ENCODE measurements at regions not wholly inside any gene's neighbourhood (a gene's known extent, or its start where the extent isn't known, plus 50 kb on each side); places are given as distances from the start of the nearest gene placed in this dataset.

GRCh38 chr11:119885861-119886567, 157.0 kb upstream of the NECTIN1 start:
- DNase-seq (ENCODE audit: low spot score), result no peak
- CTCF ChIA-PET (ENCODE audit: low intra/inter-chr PET ratio, low total read pairs), result no interaction called here
- Histone ChIP-seq H3K79me2 (ENCODE audit: insufficient read depth, low read length) (no peaks in the 10 kb centered on the region), H3K36me3 (replicated peaks in 1 of 2; ENCODE audit: control insufficient read depth in 1 of 2, insufficient read depth in 2 of 2, low read length in 2 of 2) (no peaks in the 10 kb centered on the region), H3K9ac (ENCODE audit: insufficient read depth, low read depth, low read length) (no peak overlapping the region), H3K27me3 (ENCODE audit: control insufficient read depth in 1 of 2, insufficient read depth in 2 of 2, low read length in 2 of 2) (peaks cover 0 to 39% of the 10 kb centered on the region in 2 experiments; a peak in 2 of 5 replicates), H3K27ac (ENCODE audit: extremely low read length, insufficient read depth, low read length) (no peak overlapping the region), H3K4me3 (replicated peaks in 1 of 3; ENCODE audit: insufficient read depth in 1 of 3, low read depth in 2 of 3, low read length in 3 of 3) (no peak overlapping the region), H2AFZ (ENCODE audit: low read length) (no peak overlapping the region), H3K4me2 (ENCODE audit: low read depth, low read length) (no peak overlapping the region), H3K9me3 (ENCODE audit: low read length) (no peaks in the 10 kb centered on the region), H4K20me1 (ENCODE audit: insufficient read depth, low read length) (no peaks in the 10 kb centered on the region), H3K4me1 (ENCODE audit: insufficient read depth, low read length) (no peaks in the 10 kb centered on the region)
- in situ Hi-C loops (cut with HindIII; ENCODE audit: extremely low pct_ligation_motif_present, low pct_unique_long_range_greater_than_20kb) (no loop called here), intact Hi-C loops (cut with micrococcal nuclease; ENCODE audit: unreplicated experiment) (no loop called here)
- ATAC-seq, result no peak
- BruUV-seq (replicated peaks), result no TSS peak
- no peak for TF ChIP-seq ZNF503 (CRISPR knock-in tag; IDR thresholded peaks at IDR 0.05)
- no peak for TF ChIP-seq TEAD3 (CRISPR knock-in tag; optimal IDR thresholded peaks at IDR 0.05; ENCODE audit: borderline replicate concordance)
- TF ChIP-seq ZNF570 (CRISPR knock-in tag; IDR thresholded peaks at IDR 0.05; ENCODE audit: borderline replicate concordance), result no peak
- 22% methylated on average over 5 of the region's 5 CpGs for WGBS (ENCODE audit: low lambda C conversion rate)
- FAIRE-seq, result no peak
- POLR2A ChIA-PET, result no interaction called here

- CTCF ChIA-PET (ENCODE audit: low intra/inter-chr PET ratio, low total read pairs), result no interaction called here
- FAIRE-seq (no peak), DNase-seq (ENCODE audit: low spot score) (no peak), ATAC-seq (no peak)
- Histone ChIP-seq H3K36me3 (replicated peaks in 1 of 2; ENCODE audit: control insufficient read depth in 1 of 2, insufficient read depth in 2 of 2, low read length in 2 of 2) (no peaks in the 10 kb centered on the region), H2AFZ (ENCODE audit: low read length) (no peak overlapping the region), H4K20me1 (ENCODE audit: insufficient read depth, low read length) (no peaks in the 10 kb centered on the region), H3K79me2 (ENCODE audit: insufficient read depth, low read length) (no peaks in the 10 kb centered on the region), H3K4me2 (ENCODE audit: low read depth, low read length) (no peak overlapping the region), H3K9ac (ENCODE audit: insufficient read depth, low read depth, low read length) (no peak overlapping the region), H3K4me1 (ENCODE audit: insufficient read depth, low read length) (no peaks in the 10 kb centered on the region), H3K27ac (ENCODE audit: extremely low read length, insufficient read depth, low read length) (no peak overlapping the region), H3K4me3 (replicated peaks in 1 of 3; ENCODE audit: insufficient read depth in 1 of 3, low read depth in 2 of 3, low read length in 3 of 3) (no peak overlapping the region), H3K9me3 (ENCODE audit: low read length) (no peaks in the 10 kb centered on the region), H3K27me3 (ENCODE audit: control insufficient read depth in 1 of 2, insufficient read depth in 2 of 2, low read length in 2 of 2) (peaks cover 0 to 34% of the 10 kb centered on the region in 2 experiments; a peak in 2 of 5 replicates)
- BruUV-seq (replicated peaks), result no TSS peak
- in situ Hi-C loops (cut with HindIII; ENCODE audit: extremely low pct_ligation_motif_present, low pct_unique_long_range_greater_than_20kb), result no loop called here
- intact Hi-C loops (cut with micrococcal nuclease; ENCODE audit: unreplicated experiment), result no loop called here
- 0% methylated on average over 5 of the region's 5 CpGs for WGBS (ENCODE audit: low lambda C conversion rate)
- POLR2A ChIA-PET, result no interaction called here
- TF ChIP-seq ZNF792 (CRISPR knock-in tag; IDR thresholded peaks at IDR 0.05), result no peak
- no peak for TF ChIP-seq ZFP62 (CRISPR knock-in tag; IDR thresholded peaks at IDR 0.05)
- TF ChIP-seq MTA3 (CRISPR knock-in tag; IDR thresholded peaks at IDR 0.05), result no peak
- no peak for TF ChIP-seq ONECUT2 (CRISPR knock-in tag; IDR thresholded peaks at IDR 0.05)
- TF ChIP-seq ZNF12 (CRISPR knock-in tag; IDR thresholded peaks at IDR 0.05), result no peak
- no peak for TF ChIP-seq ZMAT3 (CRISPR knock-in tag; conservative IDR thresholded peaks at IDR 0.05)
- TF ChIP-seq CREBL2 (CRISPR knock-in tag; IDR thresholded peaks at IDR 0.05; ENCODE audit: borderline replicate concordance), result no peak
- TF ChIP-seq CENPBD1 (CRISPR knock-in tag; IDR thresholded peaks at IDR 0.05; ENCODE audit: borderline replicate concordance, low read depth), result no peak
- no peak for TF ChIP-seq TBX2 (CRISPR knock-in tag; IDR thresholded peaks at IDR 0.05; ENCODE audit: borderline replicate concordance)
- no peak for TF ChIP-seq POLR2AphosphoS2 (IDR thresholded peaks at IDR 0.05; ENCODE audit: low read depth, low read length)
- no peak for TF ChIP-seq TERF1 (CRISPR knock-in tag; IDR thresholded peaks at IDR 0.05)
Measured at GRCh38 chr11:119885067-119885466, 156.1 kb upstream of the NECTIN1 start.

Measured in HepG2 (cell line).